ENCODE measurements at regions not wholly inside any gene's neighbourhood (a gene's known extent, or its start where the extent isn't known, plus 50 kb on each side); places are given as distances from the start of the nearest gene placed in this dataset.

GRCh38 chr1:213374369-213374768 lies 323.3 kb downstream of the RPS6KC1 start:
- intact Hi-C loops (cut with micrococcal nuclease) = loop anchor here (1.0 kb wide), 3 partner anchors 252 to 955 kb away; no protein-coding TSS in a partner anchor

DNA sequence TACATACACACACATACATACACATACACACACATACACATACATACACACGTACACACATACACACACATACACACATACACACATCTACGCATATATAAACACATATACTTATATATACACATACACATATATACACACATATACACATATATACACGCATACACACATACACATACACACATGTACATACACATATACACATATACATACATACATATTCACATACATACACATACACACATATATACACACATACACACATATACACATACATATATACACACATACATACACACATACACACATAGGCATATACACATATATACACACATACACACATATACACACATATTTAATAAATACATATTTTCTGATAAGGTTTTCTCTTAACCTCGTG lies 324.0 kb downstream of the RPS6KC1 start:
- intact Hi-C loops (cut with micrococcal nuclease) = no loop called here

DNA sequence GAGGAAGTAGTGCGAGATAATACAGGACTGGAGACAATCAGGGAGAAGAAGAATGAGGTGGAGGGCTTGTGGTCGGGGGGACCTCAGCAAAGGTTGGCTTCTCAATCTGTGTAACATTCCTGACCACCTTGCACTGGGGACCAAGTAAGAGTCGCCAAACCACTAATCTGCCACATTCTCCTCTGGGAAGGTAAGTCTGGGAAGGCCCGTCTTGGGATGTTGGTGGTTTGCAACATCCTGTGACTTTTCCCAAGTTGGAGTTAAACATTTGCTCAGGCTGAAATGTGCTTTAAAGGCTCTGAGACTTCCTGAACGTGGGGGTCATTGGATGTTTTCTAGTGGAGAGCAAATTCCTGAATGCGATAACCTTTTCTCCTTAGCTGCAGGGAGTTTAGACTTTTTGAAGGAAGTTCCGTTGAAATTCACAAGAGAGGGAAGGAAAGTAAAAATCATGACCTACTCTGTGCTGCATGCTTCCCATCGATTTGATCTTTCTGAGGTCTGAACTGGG lies 325.9 kb downstream of the RPS6KC1 start:
- intact Hi-C loops (cut with micrococcal nuclease) = no loop called here

GRCh38 chr1:213380865-213381264 lies 329.8 kb downstream of the RPS6KC1 start:
- intact Hi-C loops (cut with micrococcal nuclease) = no loop called here

- intact Hi-C loops (cut with micrococcal nuclease) = no loop called here
Observed at GRCh38 chr1:213381572-213382084, 330.6 kb downstream of the RPS6KC1 start.

GRCh38 chr1:213383465-213383864 lies 332.4 kb downstream of the RPS6KC1 start:
- intact Hi-C loops (cut with micrococcal nuclease) = no loop called here

GRCh38 chr1:213385201-213385600 lies 334.2 kb downstream of the RPS6KC1 start:
- intact Hi-C loops (cut with micrococcal nuclease) = no loop called here

GRCh38 chr1:213385806-213386324 lies 334.8 kb downstream of the RPS6KC1 start:
- intact Hi-C loops (cut with micrococcal nuclease) = no loop called here

GRCh38 chr1:213387380-213388015 lies 336.5 kb downstream of the RPS6KC1 start:
- intact Hi-C loops (cut with micrococcal nuclease) = no loop called here

DNA sequence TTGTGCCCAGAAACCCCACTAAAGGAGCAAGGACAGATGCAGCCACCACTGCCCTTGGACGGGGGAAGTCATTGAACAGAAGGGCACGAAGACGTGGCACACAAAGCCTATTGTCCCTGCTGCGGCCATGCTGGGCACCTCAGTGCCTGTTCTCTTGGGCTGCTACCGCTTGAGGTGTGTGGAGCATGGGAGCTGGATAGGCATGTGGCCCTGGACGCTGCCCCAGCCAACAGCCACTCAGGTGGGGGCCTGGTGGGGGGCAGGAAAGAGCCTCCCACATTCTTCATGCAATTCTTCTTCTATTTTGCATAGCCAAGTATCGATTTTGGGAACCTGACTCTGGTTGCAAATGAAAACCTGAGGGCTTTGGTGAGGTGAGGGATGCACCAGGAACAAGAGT lies 337.2 kb downstream of the RPS6KC1 start:
- intact Hi-C loops (cut with micrococcal nuclease) = no loop called here

GRCh38 chr1:213389061-213389581 lies 338.1 kb downstream of the RPS6KC1 start:
- intact Hi-C loops (cut with micrococcal nuclease) = no loop called here

- intact Hi-C loops (cut with micrococcal nuclease) = no loop called here
Observed at GRCh38 chr1:213391445-213391844, 340.4 kb downstream of the RPS6KC1 start.

GRCh38 chr1:213393860-213394259 lies 342.8 kb downstream of the RPS6KC1 start:
- intact Hi-C loops (cut with micrococcal nuclease) = no loop called here

DNA sequence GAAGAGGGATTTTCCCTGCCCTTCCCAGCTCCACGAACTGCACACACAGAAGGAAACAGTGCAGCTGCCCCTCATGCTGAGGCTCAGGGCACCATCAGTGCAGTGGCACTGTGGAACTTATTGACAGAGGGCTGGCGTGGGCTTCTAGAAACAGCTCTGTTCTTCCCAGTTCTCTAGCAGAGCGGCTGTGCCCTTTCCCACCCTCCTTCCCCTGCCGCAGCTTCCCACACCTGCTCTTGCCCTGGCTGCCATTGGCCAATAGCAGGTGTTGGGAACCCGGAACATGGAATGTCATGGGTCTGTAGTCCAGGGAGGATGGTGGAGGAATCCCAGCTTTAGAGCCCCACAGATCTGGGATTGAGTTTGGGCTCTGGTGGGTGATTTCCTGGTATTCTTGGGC lies 343.8 kb downstream of the RPS6KC1 start:
- intact Hi-C loops (cut with micrococcal nuclease) = no loop called here

- intact Hi-C loops (cut with micrococcal nuclease) = no loop called here
Observed at GRCh38 chr1:213397638-213398037, 346.6 kb downstream of the RPS6KC1 start.

GRCh38 chr1:213399695-213400094 lies 348.7 kb downstream of the RPS6KC1 start:
- intact Hi-C loops (cut with micrococcal nuclease) = no loop called here

DNA sequence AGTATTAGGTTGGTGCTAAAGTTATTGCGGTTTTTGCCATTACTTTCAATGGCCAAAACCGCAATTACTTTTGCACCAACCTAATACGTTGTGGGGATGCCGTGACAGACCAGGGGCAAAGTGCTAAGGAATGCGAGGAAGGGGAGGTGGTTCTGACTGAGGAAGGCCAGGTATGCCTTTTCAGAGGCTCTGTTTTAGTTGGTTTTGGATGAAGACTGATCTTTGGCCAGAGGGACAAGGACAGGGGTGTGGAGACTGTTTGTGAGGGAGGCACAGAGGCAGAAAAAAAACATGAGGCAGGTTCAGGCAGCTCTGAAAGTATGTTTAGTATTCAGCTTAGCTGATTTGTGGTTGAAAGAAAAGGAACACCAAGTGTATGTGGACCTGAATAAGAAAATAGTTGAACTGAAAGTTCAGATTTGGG lies 358.2 kb downstream of the RPS6KC1 start:
- intact Hi-C loops (cut with micrococcal nuclease) = no loop called here

GRCh38 chr1:213409971-213410370 lies 358.9 kb downstream of the RPS6KC1 start:
- intact Hi-C loops (cut with micrococcal nuclease) = no loop called here

GRCh38 chr1:213414346-213414745 lies 363.3 kb downstream of the RPS6KC1 start:
- intact Hi-C loops (cut with micrococcal nuclease) = no loop called here

DNA sequence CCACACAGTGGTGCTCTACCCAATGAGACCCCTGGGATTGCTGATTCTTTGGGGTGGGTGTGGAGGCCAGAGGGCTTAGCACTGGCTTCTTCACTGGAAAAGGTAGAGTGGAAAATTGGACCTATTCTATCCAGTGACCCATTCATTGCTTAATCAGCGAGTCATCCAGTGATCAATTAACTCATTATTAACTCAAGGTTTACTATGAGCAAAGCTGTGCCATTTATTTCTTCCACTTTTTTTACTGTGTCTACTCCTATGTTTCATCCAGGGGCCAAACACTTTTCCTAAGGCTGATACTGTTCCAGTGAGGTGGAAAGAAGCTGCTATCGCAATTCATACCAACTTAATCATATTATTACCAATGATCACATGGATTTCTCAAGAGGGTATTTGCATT lies 363.9 kb downstream of the RPS6KC1 start:
- intact Hi-C loops (cut with micrococcal nuclease) = no loop called here

- intact Hi-C loops (cut with micrococcal nuclease) = no loop called here
Observed at GRCh38 chr1:213415691-213416380, 364.8 kb downstream of the RPS6KC1 start.

Data from T-helper 1 cell treated with Interleukin-12 subunit alpha and Interleukin-12 subunit beta and Interleukin-4 antibody, amounts not matched to agents 30 ng/mL and 1 ng/mL, for 36 hours (primary cell).